ENCODE measurements at regions not wholly inside any gene's neighbourhood (a gene's known extent, or its start where the extent isn't known, plus 50 kb on each side); places are given as distances from the start of the nearest gene placed in this dataset.

- DNase-seq (ENCODE audit: low read depth in 2 of 2) = no peak
Measured at GRCh38 chr9:89963280-89963679, 358.5 kb downstream of the GADD45G start.

GRCh38 chr9:89967527-89967926 lies 362.7 kb downstream of the GADD45G start:
- no peak for DNase-seq (ENCODE audit: low read depth in 2 of 2)

GRCh38 chr9:89969156-89969675 lies 364.4 kb downstream of the GADD45G start:
- no peak for DNase-seq (ENCODE audit: low read depth in 2 of 2)

GRCh38 chr9:89969881-89970639 lies 365.2 kb downstream of the GADD45G start:
- DNase-seq (ENCODE audit: low read depth in 2 of 2) = no peak

GRCh38 chr9:89970701-89971100 lies 365.9 kb downstream of the GADD45G start:
- DNase-seq (ENCODE audit: low read depth in 2 of 2) = no peak

GRCh38 chr9:89972535-89972934 lies 367.7 kb downstream of the GADD45G start:
- no peak for DNase-seq (ENCODE audit: low read depth in 2 of 2)

- no peak for DNase-seq (ENCODE audit: low read depth in 2 of 2)
Measured at GRCh38 chr9:89974582-89974981, 369.8 kb downstream of the GADD45G start.

GRCh38 chr9:89975024-89975423 lies 370.2 kb downstream of the GADD45G start:
- DNase-seq (ENCODE audit: low read depth in 2 of 2) = no peak

GRCh38 chr9:89975630-89976029 lies 370.8 kb downstream of the GADD45G start:
- no peak for DNase-seq (ENCODE audit: low read depth in 2 of 2)

- DNase-seq (ENCODE audit: low read depth in 2 of 2) = no peak
Measured at GRCh38 chr9:89978185-89978584, 373.4 kb downstream of the GADD45G start.

- DNase-seq (ENCODE audit: low read depth in 2 of 2) = no peak
Measured at GRCh38 chr9:89980600-89980999, 375.8 kb downstream of the GADD45G start.

GRCh38 chr9:89982016-89982415 lies 377.2 kb downstream of the GADD45G start:
- no peak for DNase-seq (ENCODE audit: low read depth in 2 of 2)

- DNase-seq (ENCODE audit: low read depth in 2 of 2) = no peak
Measured at GRCh38 chr9:89983411-89983810, 378.6 kb downstream of the GADD45G start.

- no peak for DNase-seq (ENCODE audit: low read depth in 2 of 2)
Measured at GRCh38 chr9:89984214-89984613, 379.4 kb downstream of the GADD45G start.

- no peak for DNase-seq (ENCODE audit: low read depth in 2 of 2)
Measured at GRCh38 chr9:89985068-89985467, 380.3 kb downstream of the GADD45G start.

- peak in 1 of 2 experiments; percentile 20 for DNase-seq (ENCODE audit: low read depth in 2 of 2)
Measured at GRCh38 chr9:89986190-89986589, 381.4 kb downstream of the GADD45G start.

- DNase-seq (ENCODE audit: low read depth in 2 of 2) = no peak
Measured at GRCh38 chr9:89988458-89988857, 383.6 kb downstream of the GADD45G start.

- DNase-seq (ENCODE audit: low read depth in 2 of 2) = no peak
Measured at GRCh38 chr9:89991204-89991790, 386.5 kb downstream of the GADD45G start.

GRCh38 chr9:89992326-89993198 lies 387.8 kb downstream of the GADD45G start:
- no peak for DNase-seq (ENCODE audit: low read depth in 2 of 2)

- DNase-seq (ENCODE audit: low read depth in 2 of 2) = no peak
Measured at GRCh38 chr9:89993678-89994630, 389.1 kb downstream of the GADD45G start.

GRCh38 chr9:89994988-89995613 lies 390.3 kb downstream of the GADD45G start:
- DNase-seq (ENCODE audit: low read depth in 2 of 2) = no peak

Data from stimulated activated CD4-positive, alpha-beta T cell treated with anti-CD3 and anti-CD28 coated beads, Interleukin-12 subunit alpha, Interleukin-12 subunit beta, amount 100 ng/mL, for 24 hours (primary cell).